ENCODE measurements at regions not wholly inside any gene's neighbourhood (a gene's known extent, or its start where the extent isn't known, plus 50 kb on each side); places are given as distances from the start of the nearest gene placed in this dataset.

GRCh38 chr3:102124704-102125103 is 275.4 kb downstream of the NFKBIZ start:
- TF ChIP-seq ZNF256 (CRISPR knock-in tag; conservative IDR thresholded peaks at IDR 0.05), result no peak
- TF ChIP-seq, protein P1, sequence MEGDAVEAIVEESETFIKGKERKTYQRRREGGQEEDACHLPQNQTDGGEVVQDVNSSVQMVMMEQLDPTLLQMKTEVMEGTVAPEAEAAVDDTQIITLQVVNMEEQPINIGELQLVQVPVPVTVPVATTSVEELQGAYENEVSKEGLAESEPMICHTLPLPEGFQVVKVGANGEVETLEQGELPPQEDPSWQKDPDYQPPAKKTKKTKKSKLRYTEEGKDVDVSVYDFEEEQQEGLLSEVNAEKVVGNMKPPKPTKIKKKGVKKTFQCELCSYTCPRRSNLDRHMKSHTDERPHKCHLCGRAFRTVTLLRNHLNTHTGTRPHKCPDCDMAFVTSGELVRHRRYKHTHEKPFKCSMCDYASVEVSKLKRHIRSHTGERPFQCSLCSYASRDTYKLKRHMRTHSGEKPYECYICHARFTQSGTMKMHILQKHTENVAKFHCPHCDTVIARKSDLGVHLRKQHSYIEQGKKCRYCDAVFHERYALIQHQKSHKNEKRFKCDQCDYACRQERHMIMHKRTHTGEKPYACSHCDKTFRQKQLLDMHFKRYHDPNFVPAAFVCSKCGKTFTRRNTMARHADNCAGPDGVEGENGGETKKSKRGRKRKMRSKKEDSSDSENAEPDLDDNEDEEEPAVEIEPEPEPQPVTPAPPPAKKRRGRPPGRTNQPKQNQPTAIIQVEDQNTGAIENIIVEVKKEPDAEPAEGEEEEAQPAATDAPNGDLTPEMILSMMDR (CRISPR knock-in tag; IDR thresholded peaks at IDR 0.05), result no peak
- no peak for TF ChIP-seq ZNF564 (CRISPR knock-in tag; IDR thresholded peaks at IDR 0.05)
- TF ChIP-seq FOXP1 (IDR thresholded peaks at IDR 0.05), result no peak
- no peak for TF ChIP-seq FOXP1 (CRISPR knock-in tag; IDR thresholded peaks at IDR 0.05)
- TF ChIP-seq ZNF232 (CRISPR knock-in tag; IDR thresholded peaks at IDR 0.05; ENCODE audit: borderline replicate concordance), result no peak
